Gastrocnemius medialis (tissue), 4 donors: ENCODE measurements at regions not wholly inside any gene's neighbourhood (a gene's known extent, or its start where the extent isn't known, plus 50 kb on each side); places are given as distances from the start of the nearest gene placed in this dataset.
"Not testable (repeated sequence)": the region's sequence is repeated elsewhere in the genome, so short reads cannot be mapped to it uniquely, and the experiment has no call there.

Experiments
- ATAC-seq, 2 donors: fragments of 150-250 bp; one replicate each; pipeline ENCODE4 v1.9.1; 2016
- DNase-seq, 2 donors: peaks; one replicate each; pipeline ENCODE4 v3.0.0-alpha.2; 2019
- H3K27ac ChIP-seq, 4 donors: fragments of 200-600 bp; sonication (generic); 1 replicate in 1 of 4; 2 replicates in 3 of 4; pipeline ENCODE4 v1.5.1; 2016 to 2018; ENCODE audit warnings: mild to moderate bottlenecking in 2 of 4, moderate library complexity in 1 of 4
- H3K27me3 ChIP-seq, 3 donors: fragments of 200-600 bp; sonication (generic) in 2 of 3; 1 replicate in 1 of 3; 2 replicates in 2 of 3; pipeline versions ENCODE4 v1.5.1 to v1.6.0; 2016 to 2019; ENCODE audit warnings: mild to moderate bottlenecking in 1 of 3, moderate library complexity in 1 of 3
- H3K36me3 ChIP-seq, 2 donors: fragments of 200-600 bp; sonication (generic) in 1 of 2; one replicate each; pipeline ENCODE4 v1.5.1; 2017 to 2018
- H3K4me1 ChIP-seq, 2 donors: fragments of 200-600 bp; sonication (generic) in 1 of 2; one replicate each; pipeline ENCODE4 v1.5.1; 2016 to 2017; ENCODE audit warnings: mild to moderate bottlenecking in 2 of 2
- H3K4me3 ChIP-seq, 4 donors: fragments of 200-600 bp; sonication (generic) in 3 of 4; 1 replicate in 1 of 4; 2 replicates in 3 of 4; pipeline ENCODE4 v1.5.1; 2016 to 2019; ENCODE audit warnings: mild to moderate bottlenecking in 2 of 4
- H3K9me3 ChIP-seq, 3 donors: fragments of 200-600 bp; sonication (generic) in 2 of 3; 1 replicate in 1 of 3; 2 replicates in 2 of 3; pipeline ENCODE4 v1.5.1; 2016 to 2019
- CTCF ChIP-seq, 5 experiments: fragments of 450-650 bp in 3 of 5; fragments of 200-600 bp in 2 of 5; sonication (generic) in 2 of 5; IDR thresholded peaks in 4 of 5; conservative IDR thresholded peaks in 1 of 5; 1 replicate in 4 of 5; 2 replicates in 1 of 5; pipeline ENCODE4 v1.5.1; 2016 to 2019; ENCODE audit warnings: antibody characterized with exemption in 5 of 5, mild to moderate bottlenecking in 3 of 5, moderate library complexity in 3 of 5
- POLR2A ChIP-seq, 2 donors: fragments of 450-650 bp; IDR thresholded peaks; one replicate each; pipeline ENCODE4 v1.6.1; 2017; ENCODE audit warnings: antibody characterized with exemption in 2 of 2, mild to moderate bottlenecking in 2 of 2, moderate library complexity in 2 of 2
- in situ Hi-C, 4 donors: fragments of 200-750 bp; cut with MboI; loops; one replicate each; pipeline versions ENCODE4 v1.15.0 to v1.8.0; 2017; ENCODE audit warnings: low sequenced_read_pairs in 4 of 4
- intact Hi-C: fragments of 100-400 bp; cut with DNase I; formaldehyde crosslinking; loops from one replicate; pipeline ENCODE4 v1.15.1; 2023; ENCODE audit warnings: low total_unique reads

- peaks cover 0 to 4% (median 0%) of the 10 kb centered on the region in 3 donors for H3K27me3 ChIP-seq
- no peaks in the 10 kb centered on the region for H3K36me3 ChIP-seq
- no peaks in the 10 kb centered on the region for H3K4me1 ChIP-seq
- H3K27ac ChIP-seq = no peak overlapping the region
- H3K9me3 ChIP-seq = no peaks in the 10 kb centered on the region
- DNase-seq = no peak
- intact Hi-C loops (loop anchor here (2.0 kb wide), 1 partner anchor 97 kb away; no protein-coding TSS in a partner anchor), in situ Hi-C loops (no loop called here)
- H3K4me3 ChIP-seq = no peak overlapping the region
- no peak for TF ChIP-seq POLR2A (IDR thresholded peaks at IDR 0.05)
- TF ChIP-seq CTCF (IDR thresholded peaks at IDR 0.05 in 4 of 5, conservative IDR thresholded peaks at IDR 0.05 in 1 of 5) = no peak
- ATAC-seq = no peak
Measured at GRCh38 chr6:27797960-27798359, 114.2 kb downstream of the OR2B2 start.

GRCh38 chr6:27796736-27797481 lies 115.3 kb downstream of the OR2B2 start:
- H3K9me3 ChIP-seq, ATAC-seq, H3K27ac ChIP-seq, H3K36me3 ChIP-seq, H3K27me3 ChIP-seq, in situ Hi-C loops, H3K4me1 ChIP-seq, H3K4me3 ChIP-seq, DNase-seq: not testable (repeated sequence)
- intact Hi-C loops = loop anchor here (2.0 kb wide), 1 partner anchor 98 kb away; no protein-coding TSS in a partner anchor

GRCh38 chr6:27795697-27796494 lies 116.3 kb downstream of the OR2B2 start:
- in situ Hi-C loops (no loop called here), intact Hi-C loops (loop anchor here (2.0 kb wide), 1 partner anchor 99 kb away; no protein-coding TSS in a partner anchor)
- peaks cover 6 to 18% (median 12%) of the 10 kb centered on the region in 3 donors for H3K27me3 ChIP-seq
- TF ChIP-seq POLR2A (IDR thresholded peaks at IDR 0.05) (no peak), CTCF (IDR thresholded peaks at IDR 0.05 in 4 of 5, conservative IDR thresholded peaks at IDR 0.05 in 1 of 5) (peak; percentile 51 to 76 (median 68))
- no peaks in the 10 kb centered on the region for H3K9me3 ChIP-seq
- no peak for DNase-seq
- H3K27ac ChIP-seq = no peak overlapping the region
- H3K4me3 ChIP-seq = no peak overlapping the region
- peaks cover 5 to 14% of the 10 kb centered on the region in 2 donors for H3K4me1 ChIP-seq
- peak; percentile 66 to 87 for ATAC-seq
- H3K36me3 ChIP-seq = no peaks in the 10 kb centered on the region

GRCh38 chr6:27791182-27791943 lies 120.8 kb downstream of the OR2B2 start:
- in situ Hi-C loops = no loop called here
- H3K4me1 ChIP-seq = peaks cover 5 to 14% of the 10 kb centered on the region in 2 donors
- peak; percentile 32 to 64 for ATAC-seq
- H3K9me3 ChIP-seq = no peaks in the 10 kb centered on the region
- H3K4me3 ChIP-seq = peak overlapping the region; percentile 43 to 60 (median 46)
- no peaks in the 10 kb centered on the region for H3K36me3 ChIP-seq
- intact Hi-C loops = loop anchor here (1.0 kb wide), 1 partner anchor 38 kb away; no protein-coding TSS in a partner anchor
- TF ChIP-seq POLR2A (IDR thresholded peaks at IDR 0.05) (no peak), CTCF (IDR thresholded peaks at IDR 0.05 in 4 of 5, conservative IDR thresholded peaks at IDR 0.05 in 1 of 5) (no peak)
- peak overlapping the region in 1 of 4 donors; percentile 13 for H3K27ac ChIP-seq
- DNase-seq = peak in 1 of 2 donors; percentile 28
- H3K27me3 ChIP-seq = peaks cover 20 to 31% (median 25%) of the 10 kb centered on the region in 3 donors

- H3K36me3 ChIP-seq, H3K9me3 ChIP-seq, DNase-seq, H3K4me3 ChIP-seq, intact Hi-C loops, H3K27ac ChIP-seq, in situ Hi-C loops, ATAC-seq: not testable (repeated sequence)
- H3K27me3 ChIP-seq = peaks cover 23 to 31% (median 28%) of the 10 kb centered on the region in 3 donors
- peaks cover 5 to 14% of the 10 kb centered on the region in 2 donors for H3K4me1 ChIP-seq
Measured at GRCh38 chr6:27788376-27788775, 123.8 kb downstream of the OR2B2 start.
